Skeletal muscle satellite cell (primary cell): ENCODE measurements at regions not wholly inside any gene's neighbourhood (a gene's known extent, or its start where the extent isn't known, plus 50 kb on each side); places are given as distances from the start of the nearest gene placed in this dataset.

Source experiments
- H3K27me3 ChIP-seq: 2 replicates; pipeline ENCODE4 v1.7.0; 2013; ENCODE audit warnings: low read length; ENCODE audit not compliant: control insufficient read depth, insufficient read depth
- H3K36me3 ChIP-seq: 2 replicates; pipeline ENCODE4 v1.7.0; 2013; ENCODE audit warnings: mild to moderate bottlenecking, control low read depth, low read length; ENCODE audit not compliant: insufficient read depth
- H3K4me1 ChIP-seq: 2 replicates; pipeline ENCODE4 v1.7.0; 2013; ENCODE audit warnings: low read length; ENCODE audit not compliant: control insufficient read depth, insufficient read depth
- H3K4me2 ChIP-seq: 2 replicates; pipeline ENCODE4 v1.7.0; 2013; ENCODE audit warnings: mild to moderate bottlenecking, low read length
- H3K4me3 ChIP-seq: 2 replicates; pipeline ENCODE4 v1.7.0; 2013; ENCODE audit warnings: low read length
- H3K9ac ChIP-seq: 2 replicates; pipeline ENCODE4 v1.7.0; 2013; ENCODE audit warnings: mild to moderate bottlenecking, low read depth, low read length, moderate library complexity
- H3K9me3 ChIP-seq: replicated peaks from 2 replicates; pipeline ENCODE4 v1.7.0; 2013; ENCODE audit warnings: mild to moderate bottlenecking, control low read depth, low read length

DNA sequence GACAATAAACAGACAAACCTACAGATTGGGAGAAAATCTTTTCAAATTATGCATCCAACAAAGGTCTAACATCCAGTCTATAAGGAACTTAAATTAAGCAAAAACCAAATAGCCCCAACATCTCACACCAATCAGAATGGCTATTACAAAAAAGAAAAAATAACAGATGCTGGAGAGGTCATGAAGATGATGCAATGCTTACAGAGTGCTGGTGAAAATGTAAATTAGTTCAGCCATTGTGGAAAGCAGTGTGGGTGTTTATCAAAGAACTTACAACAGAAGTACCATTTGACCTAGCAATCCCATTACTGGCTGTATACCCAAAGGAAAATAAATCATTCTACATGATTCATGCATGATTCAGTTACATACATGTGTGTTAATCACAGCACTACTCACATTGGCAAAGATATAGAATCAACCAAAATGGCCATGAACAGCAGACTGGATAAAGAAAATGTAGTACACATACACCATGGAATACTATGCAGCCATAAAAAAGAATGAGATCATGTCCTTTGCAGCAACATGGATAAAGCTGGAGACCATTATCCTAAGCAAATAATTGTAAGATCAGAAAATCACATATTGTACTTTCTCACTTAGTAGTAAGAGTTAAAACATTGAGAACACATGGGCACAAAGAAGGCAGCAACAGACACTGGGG is 223.9 kb upstream of the WSB1 start:
- no peaks in the 10 kb centered on the region for H3K36me3 ChIP-seq
- no peak overlapping the region for H3K4me3 ChIP-seq
- no peak overlapping the region for H3K4me2 ChIP-seq
- H3K4me1 ChIP-seq: no peaks in the 10 kb centered on the region
- H3K9ac ChIP-seq: no peak overlapping the region
- H3K27me3 ChIP-seq: no peaks in the 10 kb centered on the region
- H3K9me3 ChIP-seq: no peaks in the 10 kb centered on the region

DNA sequence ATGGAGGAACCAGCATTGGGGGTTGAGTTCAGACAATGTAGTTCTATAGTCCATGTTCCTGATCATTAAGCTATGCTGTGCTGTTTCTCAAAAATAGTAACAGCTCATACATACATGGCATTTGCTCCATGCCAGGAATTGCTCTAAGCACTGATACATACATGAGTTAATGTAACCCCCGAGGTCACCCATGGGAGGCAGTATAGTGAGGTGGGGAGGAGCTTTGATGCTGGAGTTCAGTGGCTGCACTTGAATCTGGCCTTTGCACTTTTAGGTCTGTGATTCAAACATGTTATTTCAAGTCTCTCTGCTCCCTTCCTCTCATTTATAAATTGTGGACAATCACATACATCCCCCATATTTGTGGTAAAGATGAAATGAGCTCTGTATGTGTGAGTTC is 223.1 kb upstream of the WSB1 start:
- no peak overlapping the region for H3K4me3 ChIP-seq
- H3K9ac ChIP-seq: no peak overlapping the region
- H3K9me3 ChIP-seq: no peaks in the 10 kb centered on the region
- H3K4me2 ChIP-seq: no peak overlapping the region
- no peaks in the 10 kb centered on the region for H3K4me1 ChIP-seq
- no peaks in the 10 kb centered on the region for H3K36me3 ChIP-seq
- H3K27me3 ChIP-seq: no peaks in the 10 kb centered on the region

DNA sequence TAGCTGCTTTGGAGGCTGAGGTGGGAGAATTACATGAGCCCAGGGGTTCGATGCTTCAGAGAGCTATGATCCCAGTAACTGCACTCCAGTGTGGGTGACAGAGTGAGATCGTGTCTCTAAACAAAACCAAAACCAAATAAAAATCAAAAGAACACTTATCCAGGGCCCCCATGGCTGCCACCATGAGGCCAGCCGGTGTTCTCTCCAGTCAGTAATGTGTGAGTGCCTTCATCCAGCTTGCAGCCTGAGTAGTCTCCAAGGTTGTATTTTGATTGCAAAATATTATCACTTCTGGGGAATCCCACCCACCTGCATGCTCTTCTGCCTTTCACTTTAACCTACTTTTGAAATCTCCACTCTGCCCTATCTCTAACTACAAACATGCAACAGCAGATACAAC is 221.0 kb upstream of the WSB1 start:
- no peak overlapping the region for H3K4me2 ChIP-seq
- H3K9me3 ChIP-seq: no peaks in the 10 kb centered on the region
- no peaks in the 10 kb centered on the region for H3K36me3 ChIP-seq

DNA sequence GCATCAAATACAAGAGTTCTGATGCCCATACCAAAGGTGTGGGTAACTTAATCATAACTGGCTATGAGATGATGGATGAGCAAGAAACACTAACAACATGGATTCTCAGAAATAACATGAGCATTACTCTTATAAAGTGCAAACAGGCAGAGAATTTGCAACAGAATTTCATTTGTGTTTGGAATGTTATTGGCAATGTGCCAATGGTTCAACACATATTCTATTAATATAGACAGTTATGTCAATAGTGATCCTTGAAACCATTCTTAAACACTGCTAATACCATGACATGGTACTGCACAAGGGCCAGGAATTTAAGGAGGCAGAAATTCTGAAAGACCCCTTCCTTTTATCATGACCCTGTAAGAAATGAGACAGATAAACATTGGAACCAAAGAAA is 217.1 kb upstream of the WSB1 start:
- Histone ChIP-seq H3K27me3 (no peaks in the 10 kb centered on the region), H3K9me3 (no peaks in the 10 kb centered on the region), H3K4me2 (no peak overlapping the region), H3K4me1 (no peaks in the 10 kb centered on the region), H3K4me3 (no peak overlapping the region), H3K36me3 (no peaks in the 10 kb centered on the region), H3K9ac (no peak overlapping the region)

More for the DNA sequence above, 221.0 kb upstream of the WSB1 start:
- Histone ChIP-seq H3K9ac (no peak overlapping the region), H3K4me1 (no peaks in the 10 kb centered on the region), H3K27me3 (no peaks in the 10 kb centered on the region), H3K4me3 (no peak overlapping the region)

DNA sequence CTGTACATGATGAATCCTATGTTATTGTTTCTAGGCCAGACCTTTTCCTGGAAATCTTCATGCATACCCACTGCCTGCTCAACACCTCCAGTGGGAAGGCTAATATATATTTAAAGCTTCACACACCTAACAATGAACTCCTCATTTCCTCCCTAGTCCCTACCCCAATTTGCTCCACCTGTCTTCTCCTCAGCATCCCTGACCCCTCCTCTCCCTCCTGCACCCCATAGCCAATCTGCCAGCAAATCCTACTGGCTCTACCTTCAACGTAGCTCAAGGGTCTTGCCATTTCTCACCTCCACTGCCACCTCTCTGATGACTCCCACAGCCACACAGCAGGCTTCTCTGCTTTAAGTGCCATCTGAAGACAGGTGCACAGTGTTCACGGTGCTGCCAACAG is 215.6 kb upstream of the WSB1 start:
- no peaks in the 10 kb centered on the region for H3K27me3 ChIP-seq
- H3K4me1 ChIP-seq: no peaks in the 10 kb centered on the region

DNA sequence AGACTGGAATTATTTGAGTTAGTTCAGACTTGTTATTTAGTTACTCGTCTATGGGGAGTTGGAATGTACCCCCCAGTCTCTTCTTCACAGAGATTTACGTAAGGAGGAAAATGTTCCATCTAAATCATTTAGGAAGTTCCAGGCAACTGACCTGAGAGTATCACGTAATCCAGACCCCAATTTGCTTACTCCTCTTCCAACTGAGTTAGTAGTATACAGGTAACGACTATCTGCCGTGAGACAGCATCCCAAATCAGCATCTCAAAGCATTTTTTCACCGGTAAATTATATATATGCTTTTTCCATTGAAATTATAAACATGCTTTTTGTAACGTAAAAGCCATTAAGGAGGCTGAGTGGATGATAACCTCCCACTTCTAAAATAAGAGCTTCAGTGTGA is 214.3 kb upstream of the WSB1 start:
- H3K27me3 ChIP-seq: no peaks in the 10 kb centered on the region
- no peaks in the 10 kb centered on the region for H3K4me1 ChIP-seq
- H3K9ac ChIP-seq: no peak overlapping the region
- H3K4me3 ChIP-seq: no peak overlapping the region
- H3K36me3 ChIP-seq: no peaks in the 10 kb centered on the region
- H3K4me2 ChIP-seq: no peak overlapping the region
- no peaks in the 10 kb centered on the region for H3K9me3 ChIP-seq

More for the DNA sequence above, 215.6 kb upstream of the WSB1 start:
- no peaks in the 10 kb centered on the region for H3K9me3 ChIP-seq
- H3K9ac ChIP-seq: no peak overlapping the region
- H3K4me2 ChIP-seq: no peak overlapping the region
- no peak overlapping the region for H3K4me3 ChIP-seq
- no peaks in the 10 kb centered on the region for H3K36me3 ChIP-seq

DNA sequence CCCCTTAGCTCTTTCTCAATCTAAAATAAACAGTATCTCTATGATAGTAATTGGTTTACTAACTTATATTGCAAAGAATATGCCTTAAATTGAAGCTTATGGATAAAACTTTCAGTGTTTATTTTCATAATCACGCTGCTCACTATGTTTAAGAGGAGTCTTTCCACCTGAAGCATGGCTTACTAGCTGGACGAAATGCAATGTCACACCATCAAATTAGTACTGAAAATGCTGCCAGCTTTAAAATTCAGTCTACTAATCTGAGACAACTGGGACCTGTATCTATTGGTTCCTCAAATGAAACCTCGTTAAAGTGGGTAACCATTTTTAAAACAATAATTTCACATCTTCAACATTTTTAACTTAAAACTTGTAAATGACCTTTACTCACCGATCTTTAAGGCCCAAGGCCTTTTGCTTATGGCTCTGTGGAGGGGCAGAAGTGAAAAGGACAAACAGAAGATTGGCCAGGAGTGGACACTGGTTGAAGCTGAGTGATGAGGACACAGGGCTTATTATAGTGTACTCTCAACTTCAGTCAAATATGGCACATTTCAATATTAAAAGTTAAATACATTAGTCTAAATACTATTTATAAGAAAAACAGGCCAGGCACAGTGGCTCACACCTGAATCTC is 212.8 kb upstream of the WSB1 start:
- Histone ChIP-seq H3K9me3 (no peaks in the 10 kb centered on the region), H3K36me3 (no peaks in the 10 kb centered on the region), H3K4me3 (no peak overlapping the region), H3K4me1 (no peaks in the 10 kb centered on the region), H3K4me2 (no peak overlapping the region), H3K27me3 (no peaks in the 10 kb centered on the region), H3K9ac (no peak overlapping the region)

DNA sequence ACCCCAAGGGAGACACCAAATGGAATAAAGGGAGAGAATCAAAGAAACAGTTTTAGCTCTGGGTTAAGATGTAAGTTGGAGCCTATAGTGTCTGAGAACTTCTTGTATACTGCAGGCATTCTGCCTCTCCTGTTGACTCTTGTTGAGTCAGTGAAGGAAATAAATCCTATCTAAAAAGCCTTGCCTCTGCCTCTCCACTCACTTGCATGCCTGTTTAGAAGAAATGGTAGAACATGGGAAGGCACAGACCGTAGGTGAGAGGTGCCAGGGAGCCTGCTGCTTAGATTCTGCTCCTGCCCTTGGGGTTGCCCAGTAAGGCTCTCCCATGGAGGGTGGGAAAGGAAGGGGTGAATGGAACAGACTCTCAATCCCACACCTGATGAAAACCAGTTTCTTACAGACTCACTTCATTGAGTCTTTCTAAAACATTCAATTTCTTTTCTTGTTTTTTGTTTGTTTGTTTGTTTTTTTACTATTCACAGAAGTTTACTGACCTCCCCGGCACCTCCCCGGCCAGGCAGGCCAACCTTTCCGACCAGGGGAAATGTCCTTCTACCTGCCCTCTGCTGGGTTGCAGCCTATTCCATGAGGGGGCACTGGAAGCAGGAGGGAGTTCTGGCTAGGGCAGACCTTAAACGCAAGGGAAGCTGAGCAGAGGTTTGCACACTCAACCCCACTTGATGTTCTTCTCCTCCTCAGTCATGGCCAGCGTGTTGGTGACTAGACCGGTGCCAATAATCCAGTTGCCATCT is 211.7 kb upstream of the WSB1 start:
- Histone ChIP-seq H3K27me3 (no peaks in the 10 kb centered on the region), H3K36me3 (no peaks in the 10 kb centered on the region), H3K4me3 (no peak overlapping the region), H3K4me2 (no peak overlapping the region), H3K4me1 (no peaks in the 10 kb centered on the region), H3K9ac (no peak overlapping the region), H3K9me3 (no peaks in the 10 kb centered on the region)

DNA sequence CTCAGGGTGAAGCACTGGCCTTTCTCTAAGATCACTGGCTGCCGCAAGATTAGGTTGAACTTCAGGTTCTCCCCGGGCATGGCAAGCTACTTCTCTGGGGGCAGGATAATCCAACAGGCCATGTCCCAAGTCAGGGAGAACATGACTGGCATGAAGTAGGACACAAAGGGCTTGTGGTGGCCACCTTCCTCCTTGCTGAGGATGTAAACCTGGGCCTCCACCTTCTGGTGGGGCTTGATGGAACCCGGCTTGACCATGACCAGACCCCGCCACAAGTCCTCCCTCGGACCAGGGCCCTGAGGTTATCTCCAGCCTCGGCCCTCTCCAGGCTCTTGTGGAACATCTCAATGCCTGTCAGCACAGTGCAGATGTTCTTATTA is 211.1 kb upstream of the WSB1 start:
- Histone ChIP-seq H3K36me3 (no peaks in the 10 kb centered on the region), H3K4me3 (no peak overlapping the region), H3K9me3 (no peaks in the 10 kb centered on the region), H3K27me3 (no peaks in the 10 kb centered on the region), H3K9ac (no peak overlapping the region), H3K4me1 (no peaks in the 10 kb centered on the region), H3K4me2 (no peak overlapping the region)

DNA sequence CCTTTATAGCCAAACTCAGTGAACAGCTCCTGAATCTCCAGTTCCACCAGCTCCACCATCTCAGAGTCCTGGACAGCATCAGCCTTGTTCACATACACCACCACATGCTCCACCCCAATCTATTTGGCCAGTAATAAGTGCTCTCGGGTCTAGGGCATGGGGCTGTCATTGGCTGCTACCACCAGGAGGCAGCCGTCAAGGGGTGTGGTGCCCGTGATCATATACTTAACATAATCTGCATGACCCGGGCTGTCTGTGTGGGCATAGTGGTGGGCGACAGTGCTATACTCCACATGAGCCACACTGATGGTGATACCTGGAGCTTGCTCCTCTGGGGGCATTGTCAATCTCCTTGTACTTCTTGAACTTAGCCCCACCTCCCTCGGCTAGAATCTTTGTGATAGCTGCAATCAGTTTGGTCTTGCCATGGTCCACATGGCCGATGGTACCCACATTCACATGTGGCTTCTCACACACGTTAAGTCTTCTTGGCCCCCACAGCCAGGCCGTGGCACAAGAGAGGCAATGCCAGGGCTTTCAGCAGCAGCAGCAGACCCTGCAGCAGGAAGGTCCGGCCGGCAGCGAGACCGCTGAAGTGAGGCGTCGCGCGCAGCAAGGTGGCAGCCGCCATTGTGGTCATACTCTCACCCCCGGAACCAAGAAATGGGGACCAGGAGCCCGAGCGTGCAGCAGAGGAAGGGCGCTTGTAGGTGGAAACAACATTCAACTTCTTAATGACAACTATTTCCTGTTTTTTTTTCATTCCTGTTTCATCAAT is 210.3 kb upstream of the WSB1 start:
- Histone ChIP-seq H3K9me3 (no peaks in the 10 kb centered on the region), H3K9ac (no peak overlapping the region), H3K27me3 (no peaks in the 10 kb centered on the region), H3K4me2 (no peak overlapping the region), H3K4me3 (no peak overlapping the region), H3K4me1 (no peaks in the 10 kb centered on the region), H3K36me3 (no peaks in the 10 kb centered on the region)

DNA sequence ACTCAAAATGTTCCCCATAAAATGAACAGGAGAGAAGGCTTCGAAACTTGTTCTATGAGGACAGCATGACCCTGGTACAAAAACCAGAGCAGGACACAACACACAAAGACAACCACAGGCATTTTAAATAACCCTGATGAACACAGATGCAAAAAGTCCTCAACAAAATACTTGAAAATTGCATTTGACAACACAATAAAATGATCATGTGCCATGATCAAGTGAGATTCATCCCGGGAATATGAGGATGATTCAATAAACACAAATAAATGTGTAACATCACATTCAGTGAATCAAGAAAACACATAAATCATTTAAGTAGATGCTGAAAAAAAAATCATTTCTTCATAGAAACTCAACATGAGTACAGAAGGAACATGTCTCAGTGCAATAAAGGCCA is 208.4 kb upstream of the WSB1 start:
- Histone ChIP-seq H3K9me3 (no peaks in the 10 kb centered on the region), H3K4me3 (no peak overlapping the region), H3K4me1 (no peaks in the 10 kb centered on the region)

More for the DNA sequence above, 208.4 kb upstream of the WSB1 start:
- Histone ChIP-seq H3K36me3 (no peaks in the 10 kb centered on the region), H3K9ac (no peak overlapping the region), H3K4me2 (no peak overlapping the region), H3K27me3 (no peaks in the 10 kb centered on the region)
